Activated CD4-positive, alpha-beta T cell treated with anti-CD3 and anti-CD28 coated beads for 48 hours (primary cell): ENCODE measurements at regions not wholly inside any gene's neighbourhood (a gene's known extent, or its start where the extent isn't known, plus 50 kb on each side); places are given as distances from the start of the nearest gene placed in this dataset.

Experiments
- DNase-seq: peaks from one replicate; pipeline ENCODE4 v3.0.0-alpha.2; 2020

DNA sequence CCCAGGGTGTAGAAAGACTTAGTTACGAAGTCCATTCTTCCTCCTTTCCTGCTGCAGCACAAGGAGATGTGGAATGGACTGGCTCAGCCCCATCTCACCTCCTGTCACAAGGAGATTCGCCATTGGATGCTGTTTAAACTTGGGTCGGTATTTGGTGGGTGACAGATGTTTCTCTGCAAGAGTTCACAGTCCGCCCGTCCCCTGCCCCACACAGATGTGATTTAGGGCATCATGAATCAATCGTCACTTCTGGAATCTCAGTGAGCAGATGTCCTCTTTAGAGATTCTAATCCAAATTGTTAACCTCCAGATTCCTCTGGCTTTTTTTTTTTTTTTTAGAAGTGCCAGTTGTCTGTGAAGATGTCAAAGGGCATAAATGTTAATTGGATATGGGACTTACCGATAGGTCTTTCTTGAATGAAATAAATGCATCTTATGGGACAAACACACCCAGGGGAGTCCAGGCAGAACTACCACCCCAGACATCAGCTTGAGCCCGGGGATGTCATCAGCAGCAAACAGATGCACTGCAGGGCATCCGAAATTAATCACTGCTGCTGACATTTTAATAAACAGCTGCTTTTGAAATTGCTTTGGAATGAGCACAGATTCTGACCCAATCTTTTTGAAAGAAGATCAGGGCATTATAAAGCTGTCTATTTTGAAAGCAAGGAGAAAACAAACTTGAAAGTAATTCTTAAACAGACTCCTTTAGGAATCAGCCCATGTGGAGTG lies 117.6 kb upstream of the CDH4 start:
- DNase-seq = no peak

DNA sequence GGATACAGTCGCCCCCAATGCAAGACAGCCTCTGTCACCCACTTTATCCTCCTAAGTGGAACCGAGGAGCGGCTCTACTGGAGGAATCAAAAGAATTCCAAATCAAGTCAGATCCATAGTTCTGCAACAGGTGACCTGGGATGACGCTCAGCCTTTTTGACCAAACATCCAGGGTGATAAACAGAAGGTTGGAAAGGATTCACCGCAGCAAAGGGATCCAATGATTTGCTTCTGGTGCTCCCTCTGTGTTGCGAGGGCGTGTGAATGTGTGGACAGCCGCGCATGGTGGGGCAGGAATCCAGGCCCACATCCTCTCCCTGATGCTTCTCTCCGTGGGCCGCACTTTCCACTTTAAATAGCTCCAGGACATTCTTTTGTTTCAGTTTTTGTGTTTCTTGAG lies 116.8 kb upstream of the CDH4 start:
- DNase-seq = no peak

DNA sequence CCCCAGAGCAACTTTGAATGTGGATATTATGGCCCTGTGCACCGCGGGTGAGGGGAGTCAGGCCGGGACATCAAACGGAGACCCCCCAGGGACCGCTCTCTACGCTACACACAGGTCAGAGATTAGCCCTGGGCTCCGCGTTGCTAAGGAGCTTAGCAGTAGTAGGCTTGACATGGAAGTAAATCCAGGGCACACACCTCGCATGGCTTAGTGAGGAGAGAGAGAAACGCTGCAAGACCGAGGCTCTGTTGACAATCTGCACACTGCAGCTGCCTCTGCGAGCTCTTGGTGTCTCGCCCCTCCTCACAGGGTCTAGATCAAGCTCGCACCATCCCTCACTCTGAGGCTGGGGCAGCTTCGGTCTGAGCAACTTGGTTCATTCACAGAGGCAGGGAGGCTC lies 116.1 kb upstream of the CDH4 start:
- DNase-seq = no peak

- no peak for DNase-seq
Measured at GRCh38 chr20:61138566-61138965, 113.5 kb upstream of the CDH4 start.

DNA sequence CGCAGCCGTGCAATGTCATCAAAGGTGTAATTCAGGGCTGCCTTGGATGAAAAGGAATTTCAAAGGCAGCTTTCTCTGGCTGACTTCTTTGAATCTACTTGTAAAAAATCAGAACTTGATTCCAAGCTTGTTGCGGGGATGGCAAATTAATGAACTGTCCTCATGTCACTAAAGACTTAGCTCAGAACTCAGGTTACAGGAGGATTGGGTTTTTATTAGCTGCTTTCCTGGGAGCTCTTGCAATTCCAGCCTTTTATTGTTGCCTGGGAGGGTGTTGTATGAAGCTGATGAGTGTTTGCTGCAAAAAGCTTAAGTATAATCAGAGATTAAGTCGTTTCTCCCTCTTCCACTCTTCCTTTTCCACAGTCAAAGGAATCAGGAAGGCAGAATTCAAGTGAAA lies 113.0 kb upstream of the CDH4 start:
- no peak for DNase-seq

DNA sequence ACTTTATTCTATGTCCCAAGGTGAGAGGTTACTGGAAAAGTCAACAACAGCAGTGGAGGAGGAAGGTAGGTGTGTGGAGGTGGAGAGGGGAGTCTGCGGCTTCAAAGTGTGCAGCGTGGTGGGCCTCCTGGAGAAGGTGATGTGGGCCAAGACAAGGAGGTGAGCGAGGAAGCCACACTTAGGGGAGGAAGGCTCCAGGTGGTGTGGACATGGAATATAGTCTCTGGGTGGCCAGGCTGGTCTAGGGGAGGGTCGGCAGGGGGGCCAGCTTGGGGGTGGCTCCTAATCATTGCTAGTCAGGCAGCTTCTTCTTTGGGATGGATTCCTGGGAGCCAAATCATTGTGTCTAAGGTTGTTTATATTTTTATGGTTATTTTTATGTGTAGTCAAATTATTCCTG lies 111.5 kb upstream of the CDH4 start:
- no peak for DNase-seq

GRCh38 chr20:61146023-61146422 lies 106.0 kb upstream of the CDH4 start:
- no peak for DNase-seq

DNA sequence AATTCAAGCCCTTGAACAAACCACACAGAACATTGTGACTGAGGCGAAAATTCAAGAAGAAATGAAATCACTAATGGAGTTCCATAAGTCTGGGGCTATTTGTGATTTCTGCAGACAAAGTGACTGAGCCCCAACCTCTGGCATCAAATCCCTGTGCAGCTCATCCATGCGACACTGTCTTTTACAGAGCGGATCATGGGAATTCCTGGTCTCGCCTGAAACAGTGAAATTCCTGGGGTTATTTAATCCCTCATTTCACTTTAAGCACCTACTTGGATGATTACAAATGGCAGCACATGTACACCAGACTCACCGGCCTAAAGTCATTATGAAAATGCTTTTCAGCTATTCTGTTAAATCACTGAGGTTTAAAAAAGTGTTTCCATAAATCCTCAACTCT lies 102.4 kb upstream of the CDH4 start:
- DNase-seq = no peak

DNA sequence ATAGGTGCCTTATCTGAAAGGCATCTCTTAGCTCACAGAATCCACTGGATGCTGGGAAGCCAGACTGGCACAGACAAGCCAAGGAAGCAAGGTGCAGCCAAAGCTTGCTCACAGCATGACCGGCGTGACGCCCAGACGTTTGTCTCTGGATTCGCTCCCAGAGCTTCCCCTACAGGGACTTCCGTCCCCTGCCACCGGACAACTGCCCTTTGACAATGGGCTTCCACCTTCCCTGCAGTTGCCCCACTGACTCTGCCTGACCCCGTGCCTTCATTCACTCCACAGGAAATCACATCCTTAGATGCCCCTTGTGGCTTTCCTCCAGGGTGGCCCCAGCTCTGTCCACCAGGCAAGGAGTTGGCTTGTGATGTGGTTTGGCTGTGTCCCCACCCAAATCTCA lies 94.8 kb upstream of the CDH4 start:
- no peak for DNase-seq

DNA sequence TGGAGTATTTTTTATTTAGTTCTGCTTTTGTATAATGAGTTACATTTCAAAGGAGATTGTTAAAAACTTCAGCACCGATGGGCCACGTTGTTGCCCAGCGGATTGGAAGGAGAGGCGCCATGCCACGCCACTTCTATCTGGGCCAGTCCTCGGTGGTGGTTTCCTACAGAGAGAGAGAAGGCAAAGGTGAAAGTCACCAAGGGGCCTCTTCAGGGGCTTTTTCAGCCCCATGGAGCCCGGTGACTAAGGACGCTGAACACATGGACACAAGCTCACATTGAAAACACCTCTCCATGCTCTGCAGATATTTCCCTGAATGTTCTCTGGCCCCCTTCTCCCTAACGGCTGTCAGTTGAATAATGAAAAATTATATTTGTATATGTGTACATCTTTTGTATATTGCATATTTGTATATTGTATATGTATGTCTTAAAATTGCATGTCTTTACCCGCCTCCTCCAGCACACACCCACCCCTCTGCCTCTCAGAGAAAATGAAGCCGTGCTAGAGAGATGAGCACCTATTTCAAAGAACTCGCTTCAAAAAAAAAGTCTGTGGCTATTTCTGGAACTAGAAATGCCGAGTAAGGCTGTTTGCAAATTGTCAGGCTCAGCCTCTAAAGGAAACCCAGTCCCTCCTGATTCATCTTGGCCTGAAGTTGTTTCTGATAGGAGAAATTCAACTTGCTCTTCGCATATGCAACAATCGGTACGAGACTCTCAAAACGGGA lies 91.9 kb upstream of the CDH4 start:
- DNase-seq = no peak

GRCh38 chr20:61161726-61162390 lies 90.2 kb upstream of the CDH4 start:
- no peak for DNase-seq

DNA sequence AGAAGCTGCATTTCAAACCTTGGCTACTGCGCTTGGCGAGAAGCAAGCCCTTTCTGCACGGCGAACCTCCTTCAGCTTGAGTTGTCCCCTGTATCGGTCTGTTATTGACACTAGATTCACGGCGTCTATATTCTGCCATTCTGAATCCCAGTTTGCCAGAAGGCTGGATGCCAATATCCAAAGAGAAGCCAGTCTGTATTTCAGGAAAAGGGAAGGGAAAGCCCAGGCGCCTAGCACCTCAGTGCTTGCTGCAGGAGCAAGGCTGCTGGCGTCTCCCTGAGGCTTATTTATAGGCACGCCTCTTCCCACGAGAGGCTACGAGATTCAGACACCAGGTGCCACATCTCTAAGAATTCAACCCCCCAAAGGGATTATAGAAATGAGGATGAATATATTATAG lies 89.6 kb upstream of the CDH4 start:
- DNase-seq = no peak

GRCh38 chr20:61163031-61163430 lies 89.0 kb upstream of the CDH4 start:
- no peak for DNase-seq

GRCh38 chr20:61166324-61166723 lies 85.7 kb upstream of the CDH4 start:
- no peak for DNase-seq

DNA sequence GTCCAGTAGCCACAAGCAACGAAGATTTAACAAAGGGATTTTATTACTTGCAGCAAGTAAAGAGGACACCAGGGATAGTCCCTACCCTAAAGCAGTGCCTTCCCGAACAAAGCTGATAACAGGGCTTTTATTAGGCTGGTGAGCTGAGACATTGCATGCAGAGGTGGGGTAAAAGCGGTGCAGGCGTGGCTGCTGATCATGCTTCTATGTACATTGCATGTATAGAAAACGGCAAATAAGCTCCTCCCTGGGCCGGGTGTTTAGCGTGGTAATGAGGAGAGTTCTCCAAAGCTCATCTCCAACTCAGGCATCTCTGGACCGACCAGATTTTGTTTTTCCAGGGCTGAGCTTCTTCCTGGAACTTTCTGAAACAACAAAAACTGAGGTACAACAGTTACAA lies 83.5 kb upstream of the CDH4 start:
- no peak for DNase-seq

DNA sequence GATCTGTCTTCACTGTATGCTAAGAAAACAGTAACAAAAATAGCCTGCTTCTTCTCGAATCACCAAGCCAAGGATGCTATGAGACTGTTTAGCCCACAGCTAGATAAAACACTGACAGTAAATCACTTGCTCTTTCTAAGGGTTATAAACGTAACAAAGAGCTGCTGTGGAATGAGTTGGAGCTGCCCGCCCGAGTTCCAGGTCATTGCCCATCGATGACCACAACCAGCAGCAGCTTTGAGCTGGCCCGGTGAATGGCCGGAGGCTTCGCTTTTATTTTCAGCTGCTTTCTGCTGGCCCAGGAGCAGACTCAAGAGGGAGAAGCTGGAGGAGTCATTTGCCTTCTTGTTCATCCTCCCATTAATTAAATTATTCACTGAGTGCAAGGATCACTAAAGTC lies 82.2 kb upstream of the CDH4 start:
- DNase-seq = no peak

- DNase-seq = no peak
Measured at GRCh38 chr20:61170496-61171320, 81.4 kb upstream of the CDH4 start.

- no peak for DNase-seq
Measured at GRCh38 chr20:61173267-61173666, 78.8 kb upstream of the CDH4 start.

- no peak for DNase-seq
Measured at GRCh38 chr20:61173961-61174725, 77.9 kb upstream of the CDH4 start.

GRCh38 chr20:61176874-61177273 lies 75.2 kb upstream of the CDH4 start:
- no peak for DNase-seq

DNA sequence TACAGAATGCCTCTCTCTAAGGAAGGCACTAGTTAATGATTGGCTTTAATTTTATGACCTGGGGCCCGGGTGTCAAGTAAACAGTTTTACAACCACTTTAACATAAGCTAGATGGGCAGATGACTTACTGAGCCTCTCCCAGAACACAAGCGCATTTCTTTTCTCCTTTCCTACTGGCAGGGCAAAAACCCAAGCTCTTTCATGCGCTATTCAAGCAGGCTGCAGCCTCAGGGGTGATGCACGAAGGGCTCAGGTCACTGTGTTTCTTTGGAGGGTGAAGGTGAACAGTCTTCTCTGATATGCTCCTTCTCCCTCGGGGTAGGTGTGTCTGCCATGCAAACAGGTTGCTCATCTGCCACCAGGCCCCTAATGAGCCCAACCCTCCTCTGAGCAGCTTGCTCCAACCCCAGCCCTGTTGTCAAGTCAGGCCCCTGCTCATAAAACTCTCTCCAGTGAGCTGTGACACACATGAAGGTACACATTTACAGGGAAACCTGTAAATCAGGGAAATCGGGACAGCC lies 73.5 kb upstream of the CDH4 start:
- no peak for DNase-seq

DNA sequence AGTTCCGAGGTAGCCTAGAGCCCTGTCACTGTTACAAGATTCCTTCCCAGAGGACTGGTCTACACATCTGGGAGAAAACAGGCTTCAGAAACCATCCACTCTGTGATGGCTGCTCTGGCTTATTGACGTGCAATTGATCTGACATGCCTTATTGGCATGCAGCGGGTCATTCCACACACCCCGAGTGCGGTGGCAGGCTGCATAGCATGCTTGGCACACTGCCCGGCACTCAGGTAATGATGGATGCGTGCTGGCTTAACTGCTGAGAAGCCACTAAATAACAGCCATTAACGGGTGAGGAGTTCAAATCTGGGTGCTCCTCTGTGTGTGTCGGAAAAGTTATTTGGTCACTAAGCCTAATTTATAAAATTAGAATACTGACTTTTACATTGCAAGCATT lies 67.9 kb upstream of the CDH4 start:
- no peak for DNase-seq
